ENCODE measurements at regions not wholly inside any gene's neighbourhood (a gene's known extent, or its start where the extent isn't known, plus 50 kb on each side); places are given as distances from the start of the nearest gene placed in this dataset.
A peak's percentile ranks its signal among the peaks of the same experiment; 100 is the strongest.
"Not testable (repeated sequence)": the region's sequence is repeated elsewhere in the genome, so short reads cannot be mapped to it uniquely, and the experiment has no call there.

- no peak for DNase-seq (ENCODE audit: low read depth, low spot score)
These were observed 93.2 kb upstream of the TNFSF4 start for GRCh38 chr1:173300061-173301044.

DNA sequence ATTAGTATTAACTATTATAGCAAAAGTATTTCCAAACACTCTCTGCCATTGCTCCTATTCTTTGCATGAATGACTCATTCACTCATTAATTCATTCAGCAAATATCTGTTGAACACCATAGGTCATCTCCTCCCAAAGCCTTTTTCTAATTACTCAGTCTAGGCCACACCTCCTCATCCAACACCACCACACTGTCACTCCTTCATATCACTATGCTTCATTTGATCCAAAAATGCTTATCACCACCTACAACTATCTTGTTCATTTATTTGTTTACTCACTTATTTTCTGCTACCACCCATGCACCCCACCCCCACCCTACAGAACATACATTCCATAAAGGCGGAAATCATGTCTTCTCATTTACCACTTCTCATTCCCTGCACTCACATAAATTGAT, 94.4 kb upstream of the TNFSF4 start:
- DNase-seq (ENCODE audit: low read depth, low spot score) = no peak

DNA sequence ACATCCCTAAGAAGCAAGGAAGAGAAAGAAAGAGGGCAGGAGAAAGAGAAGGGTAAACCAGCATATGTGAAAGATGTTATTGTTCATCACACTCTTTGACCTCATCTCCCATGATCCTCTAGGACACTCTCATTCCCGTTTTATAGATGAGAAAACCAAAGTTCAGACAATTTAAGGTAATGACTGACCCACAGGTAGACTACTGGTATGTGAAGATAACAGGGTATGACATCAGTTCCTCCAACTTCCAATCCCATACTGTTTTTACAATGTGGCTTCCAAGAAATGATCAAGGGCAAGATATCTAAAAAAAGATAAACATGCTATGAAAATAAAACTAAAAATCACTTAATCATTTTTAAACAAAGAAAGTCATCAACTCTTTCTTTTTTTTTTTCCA, 95.2 kb upstream of the TNFSF4 start:
- DNase-seq (ENCODE audit: low read depth, low spot score) = no peak

GRCh38 chr1:173302890-173303829, 96.0 kb upstream of the TNFSF4 start:
- DNase-seq (ENCODE audit: low read depth, low spot score) = no peak

GRCh38 chr1:173303984-173304383, 96.9 kb upstream of the TNFSF4 start:
- no peak for DNase-seq (ENCODE audit: low read depth, low spot score)

DNA sequence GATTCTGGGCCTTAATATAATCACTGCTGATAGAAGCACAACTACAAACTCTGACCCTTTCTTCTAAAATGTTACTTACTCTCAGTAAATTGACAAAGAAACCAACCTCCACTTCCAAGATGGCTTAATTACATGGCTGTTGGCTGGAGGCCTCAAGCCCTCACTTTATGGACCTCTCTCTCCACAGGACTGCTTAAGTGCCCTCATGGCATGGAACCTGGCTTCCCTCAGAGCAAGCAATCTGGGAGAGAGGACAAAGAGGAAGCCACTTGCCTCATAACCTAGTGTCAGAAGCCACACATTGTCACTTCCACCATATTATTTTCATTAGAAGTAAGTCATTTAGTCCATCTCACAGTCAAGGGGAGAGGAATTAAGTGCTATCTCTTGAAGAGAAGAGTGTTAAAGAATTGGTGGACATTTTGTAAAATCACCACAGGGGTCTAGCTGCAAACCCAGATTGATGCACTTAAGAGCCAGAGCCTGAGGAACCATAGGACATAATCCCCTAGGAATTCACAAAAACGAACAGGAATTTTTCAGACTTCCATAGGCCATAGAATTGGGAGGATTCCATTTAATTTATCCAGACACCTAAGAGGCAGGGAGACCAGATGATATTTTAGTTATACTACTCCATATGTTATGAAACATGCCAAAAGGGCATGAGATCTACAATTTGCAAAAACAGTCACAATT, 97.5 kb upstream of the TNFSF4 start:
- DNase-seq (ENCODE audit: low read depth, low spot score) = no peak

DNA sequence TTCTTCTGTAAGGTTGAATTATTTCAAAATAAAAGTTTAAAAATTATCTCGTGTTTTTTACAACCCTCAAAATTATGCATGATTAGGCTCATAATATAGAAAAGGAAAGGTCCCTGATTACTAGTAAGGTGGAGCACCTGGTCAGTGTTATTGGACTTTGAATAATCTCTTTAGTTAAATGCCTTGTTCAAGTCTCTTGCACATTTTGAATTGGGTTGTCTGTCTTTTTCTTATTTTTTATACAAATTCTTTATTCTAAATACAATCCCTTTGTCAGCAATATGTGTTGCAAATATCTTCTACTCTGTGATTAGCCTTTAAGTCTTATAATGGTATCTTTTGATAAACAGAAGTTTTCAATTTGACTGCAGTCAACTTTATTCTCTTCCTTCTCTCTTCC, 100.7 kb upstream of the TNFSF4 start:
- no peak for DNase-seq (ENCODE audit: low read depth, low spot score)

DNA sequence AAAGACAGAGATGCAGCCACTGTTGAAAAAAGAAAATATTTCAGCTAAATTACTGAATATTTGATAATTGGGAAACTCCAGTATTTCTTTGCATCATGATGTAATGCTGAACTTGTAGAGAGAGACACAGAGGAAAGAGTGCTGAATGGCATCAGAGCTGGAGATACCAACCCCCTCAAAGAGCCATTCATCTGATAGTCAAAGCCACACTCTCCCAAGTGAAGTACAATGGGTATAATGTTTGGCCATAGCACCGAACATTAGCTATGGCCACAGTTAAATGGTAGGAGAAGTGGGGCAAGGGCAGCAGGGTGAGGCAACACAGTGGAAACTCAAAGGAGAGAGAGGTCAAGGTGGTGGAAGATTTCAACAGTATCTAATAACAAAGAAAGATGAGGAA, 107.5 kb upstream of the TNFSF4 start:
- DNase-seq (ENCODE audit: low read depth, low spot score) = no peak

DNA sequence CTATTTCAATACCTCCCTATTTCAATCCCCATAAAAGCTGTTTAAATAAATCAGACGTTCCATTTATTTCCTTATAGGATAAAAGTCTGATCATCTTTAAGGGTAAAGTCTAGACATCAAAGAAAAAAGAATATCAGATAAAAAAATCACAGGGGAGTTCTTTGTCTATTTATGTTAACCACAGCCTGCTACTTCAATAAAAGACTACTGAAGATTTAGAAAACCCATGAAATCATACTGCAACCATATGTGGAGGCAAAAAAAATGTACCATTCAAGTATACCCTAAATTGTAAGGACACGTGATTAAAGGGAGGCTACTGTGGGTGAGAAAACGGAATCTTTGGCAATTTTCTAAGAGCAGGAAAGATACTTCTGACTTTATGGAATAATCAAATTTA, 108.2 kb upstream of the TNFSF4 start:
- no peak for DNase-seq (ENCODE audit: low read depth, low spot score)

GRCh38 chr1:173318788-173319187, 111.7 kb upstream of the TNFSF4 start:
- DNase-seq (ENCODE audit: low read depth, low spot score) = peak; percentile 33

GRCh38 chr1:173324352-173324751, 117.2 kb upstream of the TNFSF4 start:
- DNase-seq (ENCODE audit: low read depth, low spot score) = not testable (repeated sequence)

DNA sequence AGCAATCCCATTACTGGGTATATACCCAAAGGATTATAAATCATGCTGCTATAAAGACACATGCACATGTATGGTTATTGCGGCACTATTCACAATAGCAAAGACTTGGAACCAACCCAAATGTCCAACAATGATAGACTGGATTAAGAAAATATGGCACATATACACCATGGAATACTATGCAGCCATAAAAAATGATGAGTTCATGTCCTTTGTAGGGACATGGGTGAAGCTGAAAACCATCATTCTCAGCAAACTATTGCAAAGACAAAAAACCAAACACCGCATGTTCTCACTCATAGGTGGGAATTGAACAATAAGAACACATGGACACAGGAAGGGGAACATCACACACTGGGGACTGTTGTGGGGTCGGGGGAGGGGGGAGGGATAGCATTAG, 120.9 kb upstream of the TNFSF4 start:
- not testable (repeated sequence) for DNase-seq (ENCODE audit: low read depth, low spot score)

DNA sequence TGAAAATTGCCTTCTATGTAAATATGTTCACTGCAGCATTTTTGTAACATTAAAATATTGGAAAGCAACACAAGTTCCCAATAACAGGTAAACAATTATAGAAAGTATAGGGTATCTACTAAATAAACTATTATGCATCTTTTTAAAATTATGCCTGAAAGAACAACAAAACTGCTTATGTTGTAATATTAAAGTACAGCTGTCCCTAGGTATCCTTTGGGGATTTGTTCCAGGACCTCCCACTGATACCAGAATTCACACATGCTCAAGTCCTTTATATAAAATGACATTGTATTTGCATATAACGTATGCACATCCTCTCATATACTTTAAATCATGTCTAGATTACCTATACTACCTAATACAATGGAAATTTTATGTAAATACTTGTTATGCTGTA, 121.8 kb upstream of the TNFSF4 start:
- DNase-seq (ENCODE audit: low read depth, low spot score) = no peak

DNA sequence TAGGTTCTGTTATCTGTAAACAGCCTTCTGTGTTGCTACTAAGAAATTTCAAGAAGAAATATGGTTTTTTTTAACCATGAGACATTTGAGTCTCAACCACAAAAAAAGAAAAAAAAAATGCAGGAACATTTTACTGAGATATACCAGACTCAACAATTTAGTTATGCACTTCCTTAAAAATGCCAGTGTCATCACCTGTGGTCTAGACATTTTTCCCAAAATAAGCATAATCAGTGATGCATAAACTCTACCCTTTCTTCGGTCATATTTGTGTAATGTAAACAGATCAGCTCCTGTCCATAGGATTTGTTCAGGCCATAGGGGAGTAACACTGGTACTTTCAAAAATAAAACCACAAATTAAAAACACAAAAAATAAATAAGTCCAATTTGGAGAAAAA, 122.6 kb upstream of the TNFSF4 start:
- DNase-seq (ENCODE audit: low read depth, low spot score) = no peak

GRCh38 chr1:173330149-173330951, 123.2 kb upstream of the TNFSF4 start:
- DNase-seq (ENCODE audit: low read depth, low spot score) = no peak

- not testable (repeated sequence) for DNase-seq (ENCODE audit: low read depth, low spot score)
These were observed 123.9 kb upstream of the TNFSF4 start for GRCh38 chr1:173330952-173331548.

DNA sequence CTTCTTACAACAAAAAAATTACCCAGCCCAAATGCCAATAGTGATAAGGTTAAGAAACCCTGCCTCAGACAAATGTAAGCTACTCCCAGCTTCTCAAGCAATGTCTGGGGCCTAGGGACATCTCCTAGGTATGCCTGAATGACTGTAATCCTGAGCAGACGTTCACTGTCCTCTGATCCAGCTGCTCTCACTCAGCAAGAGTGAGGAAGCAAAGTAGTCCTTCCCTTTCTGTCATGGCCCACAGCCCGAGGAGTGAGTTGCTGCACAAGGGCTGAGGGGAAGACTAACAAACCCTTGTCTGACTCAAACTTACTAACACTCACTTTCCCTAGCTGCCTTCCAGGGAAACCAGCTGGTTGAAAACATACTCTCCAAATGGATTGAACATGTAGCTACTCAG, 124.9 kb upstream of the TNFSF4 start:
- no peak for DNase-seq (ENCODE audit: low read depth, low spot score)

- DNase-seq (ENCODE audit: low read depth, low spot score) = no peak
These were observed 126.5 kb upstream of the TNFSF4 start for GRCh38 chr1:173333581-173333980.

DNA sequence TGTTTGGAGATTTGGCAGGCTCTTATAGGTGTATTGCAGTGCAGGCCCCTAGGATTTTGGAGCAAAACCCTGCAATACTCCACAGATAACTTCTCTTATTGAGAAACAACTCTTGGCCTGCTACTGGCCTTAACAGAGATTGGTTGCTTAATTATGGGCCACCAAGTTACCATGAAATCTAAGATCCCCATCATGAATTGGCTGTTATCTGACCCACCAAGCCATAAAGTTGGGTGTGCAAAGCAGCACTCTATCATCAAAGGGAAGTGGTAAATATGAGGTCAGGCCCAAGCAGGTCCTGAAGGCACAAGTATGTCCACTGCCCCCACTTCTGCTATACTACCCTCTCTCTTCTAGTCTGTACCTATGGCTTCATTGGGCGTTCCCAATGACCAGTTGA, 130.0 kb upstream of the TNFSF4 start:
- DNase-seq (ENCODE audit: low read depth, low spot score) = no peak

DNA sequence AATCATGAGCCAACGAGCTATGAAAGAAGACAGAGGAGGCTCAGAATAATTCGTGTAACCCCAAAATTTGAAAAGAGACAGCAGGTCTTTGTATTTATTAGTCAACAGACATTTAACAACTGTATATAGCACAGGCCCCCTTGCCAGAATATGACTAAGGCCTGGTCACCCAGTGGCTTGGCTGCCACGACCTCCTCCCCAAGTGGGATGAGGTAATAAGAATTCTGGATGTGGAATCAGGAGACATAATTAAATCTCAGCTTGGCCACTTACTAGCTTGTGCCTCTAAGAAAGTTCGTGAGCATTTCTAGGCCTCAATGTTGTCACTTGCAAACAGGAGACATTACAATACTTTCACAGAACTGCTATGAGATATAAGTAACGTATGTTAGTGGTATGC, 134.2 kb upstream of the TNFSF4 start:
- no peak for DNase-seq (ENCODE audit: low read depth, low spot score)

GRCh38 chr1:173341971-173342370, 134.8 kb upstream of the TNFSF4 start:
- DNase-seq (ENCODE audit: low read depth, low spot score) = no peak

Data from brain pericyte (primary cell).